8988T (cell line): ENCODE measurements at regions not wholly inside any gene's neighbourhood (a gene's known extent, or its start where the extent isn't known, plus 50 kb on each side); places are given as distances from the start of the nearest gene placed in this dataset.

Experiments used
- DNase-seq: peaks from one replicate; pipeline ENCODE4 v3.0.0; 2011

- DNase-seq: no peak
Measured at GRCh38 chr10:3689871-3690510, 95.0 kb downstream of the KLF6 start.

- DNase-seq: no peak
Measured at GRCh38 chr10:3687510-3688081, 97.4 kb downstream of the KLF6 start.

DNA sequence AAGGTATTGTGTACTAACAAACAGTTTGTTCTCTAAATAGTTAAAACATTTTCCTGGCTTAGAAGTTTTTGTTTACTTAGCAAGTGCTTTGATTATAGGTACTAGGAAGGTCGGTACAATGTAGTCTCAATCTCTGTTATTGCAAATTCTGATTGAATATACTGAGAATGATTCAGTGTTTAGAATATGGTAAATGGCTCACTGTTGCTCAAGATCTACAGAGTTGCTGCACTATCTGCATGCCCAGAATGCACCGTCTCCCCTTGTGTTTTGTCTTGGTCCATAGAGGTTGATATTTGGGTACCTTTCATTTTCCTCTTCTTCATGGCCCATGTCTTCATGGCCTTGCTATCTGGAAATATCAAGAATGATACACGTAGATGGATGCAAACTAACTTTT lies 99.6 kb downstream of the KLF6 start:
- no peak for DNase-seq

- DNase-seq: no peak
Measured at GRCh38 chr10:3684891-3685290, 100.1 kb downstream of the KLF6 start.

GRCh38 chr10:3683560-3683959 lies 101.4 kb downstream of the KLF6 start:
- no peak for DNase-seq

DNA sequence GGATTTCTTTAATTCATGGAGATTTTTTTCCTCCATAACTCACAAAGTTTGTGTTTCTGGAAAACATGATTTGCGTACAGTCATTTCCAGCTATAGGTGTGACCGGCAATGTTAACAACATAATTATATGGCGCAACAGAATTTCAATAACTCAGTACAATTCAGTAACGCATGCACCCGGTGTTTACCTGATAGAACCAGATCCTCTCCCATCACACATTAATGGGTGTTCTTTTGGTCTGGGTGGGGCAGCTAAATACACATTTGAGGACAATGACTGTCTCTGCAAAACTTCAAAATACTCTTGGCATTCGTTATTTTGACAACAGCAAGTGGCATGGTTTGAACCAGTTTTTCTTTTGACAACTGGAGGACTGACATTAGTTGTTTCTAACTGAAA lies 102.3 kb downstream of the KLF6 start:
- no peak for DNase-seq

DNA sequence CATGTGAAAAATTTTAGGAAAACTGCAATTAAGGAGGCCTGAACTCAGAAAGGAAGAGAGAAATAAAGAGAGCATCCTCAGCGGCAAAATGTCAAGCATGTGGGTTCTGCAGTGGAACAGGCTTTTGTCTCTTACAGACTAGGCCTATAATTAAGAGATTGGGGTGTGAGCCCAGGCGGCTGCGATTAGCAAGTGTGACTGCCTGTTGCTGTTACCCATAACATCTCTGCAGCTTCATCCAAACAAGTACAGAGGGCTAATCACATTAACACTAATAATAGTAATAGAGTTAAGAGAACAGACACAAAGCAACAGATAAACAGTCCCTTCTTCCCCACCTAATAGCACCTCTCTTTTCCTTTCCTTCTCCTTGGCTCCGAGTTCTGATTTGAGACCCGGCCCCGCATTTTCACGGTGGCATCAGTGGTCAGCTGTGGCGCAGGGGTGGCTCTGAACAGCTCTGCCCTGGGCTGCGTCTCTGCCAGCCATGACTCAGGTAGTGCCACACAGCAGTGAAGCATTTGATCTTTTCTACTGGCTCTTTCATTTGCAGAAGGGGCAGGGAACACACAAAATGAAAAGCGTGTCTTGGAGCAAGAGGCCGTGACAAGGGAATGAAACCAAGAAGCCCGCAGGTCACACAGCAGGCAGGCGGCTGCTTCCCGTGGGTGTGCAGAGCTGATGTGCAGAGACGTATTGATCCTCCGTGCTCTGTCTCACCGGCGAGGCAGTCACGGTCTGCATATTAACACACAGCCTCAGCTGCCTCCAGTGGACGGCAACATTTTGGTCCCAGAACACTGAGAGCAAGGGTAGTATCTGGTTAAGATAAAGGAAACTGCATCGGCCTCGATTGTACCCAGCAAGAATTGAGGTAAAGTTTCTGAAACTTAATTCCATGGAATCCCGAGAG lies 103.1 kb downstream of the KLF6 start:
- no peak for DNase-seq

DNA sequence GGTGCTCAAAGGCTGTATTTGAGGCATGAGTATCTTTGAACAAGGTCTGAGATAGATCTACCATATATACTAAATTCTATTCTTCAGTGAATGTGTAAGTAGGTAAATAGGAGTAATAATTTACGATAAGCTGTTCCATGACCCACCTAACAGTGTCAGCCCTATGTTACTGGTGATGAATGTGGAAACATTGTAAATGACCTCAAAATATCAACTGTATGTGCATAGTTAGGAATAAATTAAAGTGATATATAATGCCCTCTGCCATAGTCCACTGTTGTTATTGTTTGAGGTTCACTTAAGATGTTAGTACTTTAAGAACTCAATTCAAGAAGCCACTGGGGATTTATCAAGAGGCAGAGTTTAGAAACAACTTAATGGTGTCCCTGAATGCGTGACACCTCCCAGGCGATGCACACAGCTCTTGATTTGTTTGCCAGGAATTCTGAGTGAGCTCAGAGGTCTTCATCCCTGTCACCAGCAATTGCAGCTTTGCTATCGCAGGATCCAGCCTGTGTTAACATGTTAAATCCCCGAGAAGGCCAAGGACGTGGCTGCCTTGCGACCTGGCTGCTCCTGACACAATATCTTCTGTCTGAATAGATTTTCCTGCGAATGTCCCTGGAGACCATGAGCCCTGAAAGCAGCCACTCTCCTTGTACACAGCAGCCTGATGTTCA lies 104.9 kb downstream of the KLF6 start:
- DNase-seq: no peak

GRCh38 chr10:3678629-3679227 lies 106.3 kb downstream of the KLF6 start:
- no peak for DNase-seq

DNA sequence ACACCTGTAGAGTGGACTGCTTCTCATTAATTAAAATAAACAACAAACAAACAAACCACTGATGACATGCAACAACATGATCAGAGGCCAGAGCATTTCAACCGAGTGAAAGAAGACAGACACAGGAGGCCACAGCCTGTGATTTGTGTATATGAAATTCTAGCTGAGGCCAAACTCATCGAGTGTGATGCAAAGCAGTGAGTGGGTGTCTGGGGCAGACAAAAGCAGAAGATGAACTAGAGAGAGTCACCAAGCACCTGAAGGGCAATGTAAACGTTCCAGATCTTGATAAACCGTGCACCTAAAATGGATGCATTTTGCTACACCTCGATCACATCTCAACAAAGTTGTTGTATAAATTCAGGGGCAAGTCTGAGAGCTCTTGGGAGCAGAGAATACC lies 108.4 kb downstream of the KLF6 start:
- DNase-seq: no peak

DNA sequence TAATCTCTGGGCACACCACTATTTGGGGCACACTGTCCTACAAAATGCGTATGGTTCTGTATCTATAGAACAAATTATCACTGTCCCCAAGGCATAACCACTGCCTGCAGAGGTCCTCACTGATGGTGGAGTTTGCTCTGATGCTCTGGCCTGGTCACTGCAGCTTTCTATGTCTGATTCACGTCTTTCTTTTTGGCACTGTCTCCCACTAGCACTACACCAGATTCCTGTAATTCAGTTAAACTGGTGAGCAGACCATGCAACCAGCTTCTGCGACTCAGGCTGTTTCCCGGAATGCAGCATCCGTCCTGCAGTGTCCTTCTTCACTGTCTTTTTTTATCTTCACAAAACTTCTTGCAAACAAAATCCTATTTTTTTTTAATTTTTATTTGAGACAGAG lies 112.8 kb downstream of the KLF6 start:
- no peak for DNase-seq

DNA sequence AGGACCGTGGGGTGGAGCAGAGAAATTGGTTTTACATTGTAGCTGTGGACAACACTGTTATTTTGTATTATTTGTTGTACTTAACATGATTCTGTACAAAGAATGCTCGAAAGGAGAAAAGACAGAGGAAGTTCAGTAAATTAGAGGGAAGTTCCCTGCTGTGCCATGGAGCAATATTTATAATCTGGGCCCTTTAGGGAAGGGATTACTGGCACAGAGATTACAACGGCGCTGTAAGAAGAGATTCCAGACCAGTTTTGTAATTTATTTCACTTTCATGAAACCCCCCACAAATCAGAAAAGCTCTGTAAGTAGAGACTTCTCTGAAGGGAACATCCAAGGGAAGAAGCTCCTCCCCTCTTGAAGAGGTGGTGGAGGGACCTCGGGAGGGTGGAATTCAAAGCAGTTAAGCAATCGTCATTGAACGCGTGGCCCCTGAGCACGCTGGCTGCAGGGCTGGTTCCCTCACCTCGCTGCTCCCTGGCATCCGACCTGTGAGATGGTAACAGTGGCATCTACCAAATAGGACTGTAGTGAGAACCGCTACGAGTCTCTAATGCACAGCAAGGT lies 113.5 kb downstream of the KLF6 start:
- DNase-seq: no peak

- no peak for DNase-seq
Measured at GRCh38 chr10:3668966-3669330, 116.1 kb downstream of the KLF6 start.

DNA sequence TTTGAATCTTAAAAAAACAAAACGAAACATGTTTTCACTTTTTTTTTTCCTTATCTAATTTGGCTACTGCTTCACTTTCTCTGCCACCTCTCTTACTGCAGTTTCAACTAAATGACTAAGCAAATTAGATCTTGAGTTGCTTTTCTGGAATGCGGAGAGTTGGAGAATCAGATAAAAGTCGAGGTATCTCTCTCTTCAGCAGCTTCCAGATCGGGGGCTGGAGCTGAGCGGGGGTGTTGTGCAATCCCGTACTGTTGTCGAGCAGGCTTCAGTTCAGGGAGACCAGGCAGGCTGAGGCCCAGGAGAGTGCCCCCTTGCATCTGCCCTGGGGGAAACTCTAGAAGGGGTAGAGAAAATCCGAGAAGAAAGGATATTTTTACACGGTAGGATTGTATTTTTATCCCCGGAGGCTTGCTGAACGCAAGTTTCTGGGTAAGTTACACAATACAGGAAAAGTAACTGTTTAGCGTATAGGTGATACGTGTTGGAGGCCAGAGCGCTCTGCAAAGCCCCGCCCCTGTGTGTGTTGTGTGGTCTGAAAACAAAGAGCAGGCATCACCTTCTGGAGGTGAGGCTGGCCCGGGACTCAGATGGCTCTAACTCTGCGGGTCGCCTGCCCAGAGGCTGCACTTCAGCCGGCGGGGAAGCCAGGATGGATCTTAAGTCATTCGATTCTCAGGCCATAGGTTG lies 116.6 kb downstream of the KLF6 start:
- DNase-seq: peak; percentile 36

DNA sequence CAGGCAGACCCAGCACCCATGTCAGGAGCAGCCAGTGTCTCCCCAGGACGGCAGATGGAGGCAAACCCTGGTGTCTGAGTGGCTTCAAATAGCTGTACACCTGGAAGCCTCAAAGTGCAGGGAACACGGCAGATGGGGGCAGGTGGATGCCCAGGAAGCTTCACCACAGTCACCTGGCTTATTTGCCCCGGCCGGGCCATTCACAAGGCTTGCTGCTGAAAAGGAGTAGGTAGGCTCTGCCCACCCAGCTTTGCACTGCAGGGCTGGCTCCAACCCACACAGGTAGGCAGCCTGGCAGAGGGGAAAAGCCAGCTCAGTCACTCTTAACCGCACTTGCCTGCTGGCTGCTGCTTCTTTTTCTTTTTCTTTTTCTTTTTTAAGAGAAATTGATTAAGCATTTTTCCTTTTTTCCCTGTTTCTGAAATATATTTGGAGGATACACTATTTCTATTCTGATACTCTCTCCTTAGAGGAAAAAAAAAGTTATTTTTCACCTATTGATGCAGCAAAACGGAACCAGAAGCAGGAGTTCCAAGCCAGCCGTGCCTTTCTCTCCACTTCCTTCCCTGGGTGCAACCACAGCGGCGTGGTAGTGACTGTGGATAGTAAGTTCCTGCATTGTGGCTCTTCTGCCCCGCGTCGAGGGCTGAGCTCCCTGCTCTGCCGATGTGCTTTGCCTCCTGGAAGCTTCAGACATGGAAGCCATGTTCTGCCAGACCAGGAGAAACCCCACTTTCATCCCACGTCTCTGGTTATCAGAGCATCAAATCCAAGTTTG lies 118.3 kb downstream of the KLF6 start:
- DNase-seq: no peak

GRCh38 chr10:3665316-3665908 lies 119.6 kb downstream of the KLF6 start:
- no peak for DNase-seq

DNA sequence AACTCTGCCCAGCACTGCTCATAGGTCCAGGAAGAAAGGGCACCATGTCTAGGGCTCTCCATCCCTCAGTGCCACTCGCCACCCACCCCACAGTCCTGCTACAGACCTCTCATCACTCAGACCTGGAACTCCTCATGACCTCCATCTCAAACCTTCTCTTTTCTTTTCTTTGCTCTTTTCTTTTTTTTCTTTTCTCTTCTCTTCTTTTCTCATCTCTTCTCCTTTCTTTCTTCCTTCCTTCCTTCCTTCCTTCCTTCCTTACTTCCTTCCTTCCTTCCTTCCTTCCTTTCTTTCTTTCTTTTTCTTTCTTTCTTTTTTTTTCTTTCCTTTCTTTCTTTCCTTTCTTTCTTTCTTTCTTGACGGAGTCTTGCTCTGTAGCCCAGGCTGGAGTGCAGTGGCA lies 122.2 kb downstream of the KLF6 start:
- DNase-seq: no peak

DNA sequence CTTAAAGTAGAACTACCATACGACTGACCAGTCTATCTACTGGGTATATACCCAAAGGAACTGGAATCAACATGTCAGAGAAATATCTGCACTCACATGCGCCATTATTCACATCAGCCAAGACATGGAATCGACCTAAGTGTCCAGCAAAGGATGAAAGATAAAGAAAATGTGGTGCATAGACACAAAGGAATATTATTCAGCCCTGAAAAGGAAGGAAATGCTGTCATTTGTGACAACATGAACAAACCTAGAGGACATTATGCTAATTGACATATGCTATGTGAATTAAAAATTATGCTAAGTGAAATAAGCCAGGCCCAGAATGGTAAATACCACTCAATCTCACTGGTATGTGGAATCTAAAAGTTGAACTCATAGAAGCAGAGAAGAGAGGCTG lies 123.7 kb downstream of the KLF6 start:
- no peak for DNase-seq

GRCh38 chr10:3660753-3661152 lies 124.3 kb downstream of the KLF6 start:
- DNase-seq: no peak

DNA sequence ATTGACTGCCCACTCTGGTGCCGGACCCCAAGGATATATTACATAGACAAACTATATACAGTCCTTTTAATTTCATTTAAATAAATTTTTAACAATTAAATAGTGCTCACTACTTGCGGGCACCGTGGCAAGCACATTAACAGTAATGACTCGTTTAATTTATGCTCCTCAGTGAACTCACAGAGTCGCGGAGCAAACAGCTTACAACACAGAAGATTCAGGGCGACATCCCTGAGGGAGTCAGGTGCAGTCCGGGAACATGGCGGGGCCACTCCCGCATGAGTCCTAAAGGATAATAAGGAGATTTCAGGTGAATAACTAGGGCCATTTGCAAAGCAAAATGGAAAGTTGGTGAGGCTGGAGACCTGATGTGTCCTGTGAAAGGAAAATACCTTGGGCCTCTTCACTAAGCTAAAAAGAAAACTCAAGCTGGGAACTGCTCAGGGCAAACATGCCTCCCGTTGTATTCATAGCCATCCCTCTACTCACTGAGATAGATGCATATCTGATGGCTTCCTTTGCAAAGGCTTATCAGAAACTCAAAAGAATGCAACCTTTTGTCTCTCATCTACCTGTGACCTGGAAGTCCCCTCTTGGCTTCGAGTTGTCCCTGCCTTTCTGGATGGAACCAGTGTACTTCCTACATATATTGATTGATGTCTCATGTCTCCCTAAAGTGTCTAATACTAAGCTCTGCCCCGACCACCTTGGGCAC lies 125.6 kb downstream of the KLF6 start:
- no peak for DNase-seq
